Fibroblast of lung (primary cell): ENCODE measurements at regions not wholly inside any gene's neighbourhood (a gene's known extent, or its start where the extent isn't known, plus 50 kb on each side); places are given as distances from the start of the nearest gene placed in this dataset.

ENCODE experiments used
- EZH2 ChIP-seq: IDR thresholded peaks from 2 replicates; pipeline ENCODE4 v1.5.1; 2012; ENCODE audit warnings: low read length, control low read depth, mild to moderate bottlenecking; ENCODE audit errors: missing control alignments
- TF ChIP-seq, protein P1 (sequence below), 2 donors: IDR thresholded peaks in 1 of 2; conservative IDR thresholded peaks in 1 of 2; 1 replicate in 1 of 2; 2 replicates in 1 of 2; pipeline ENCODE4 v1.5.1; 2011 to 2012; ENCODE audit warnings: low read length in 2 of 2, control low read depth in 1 of 2, inconsistent platforms in 1 of 2, low read depth in 1 of 2, mild to moderate bottlenecking in 1 of 2

DNA sequence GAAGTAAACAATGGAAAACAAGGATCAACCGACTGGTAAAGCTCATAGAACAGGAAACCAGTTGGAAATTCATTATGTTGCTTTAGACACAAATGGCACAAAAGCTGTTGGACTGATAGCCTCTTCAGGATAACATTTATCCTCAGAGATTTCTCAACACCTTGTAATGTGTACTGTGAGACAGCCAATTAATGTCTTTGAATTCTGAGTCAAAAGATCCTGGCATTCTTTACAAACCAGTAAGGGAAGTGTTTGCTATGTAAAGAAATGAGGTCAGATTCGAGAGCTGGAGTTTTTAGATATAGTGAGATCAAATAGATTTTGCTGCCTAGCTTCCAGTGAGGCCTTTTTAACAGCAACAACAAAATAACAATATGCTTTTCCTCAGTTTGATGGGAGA is 439.2 kb downstream of the C6orf118 start:
- TF ChIP-seq EZH2: no peak
- TF ChIP-seq, protein P1, sequence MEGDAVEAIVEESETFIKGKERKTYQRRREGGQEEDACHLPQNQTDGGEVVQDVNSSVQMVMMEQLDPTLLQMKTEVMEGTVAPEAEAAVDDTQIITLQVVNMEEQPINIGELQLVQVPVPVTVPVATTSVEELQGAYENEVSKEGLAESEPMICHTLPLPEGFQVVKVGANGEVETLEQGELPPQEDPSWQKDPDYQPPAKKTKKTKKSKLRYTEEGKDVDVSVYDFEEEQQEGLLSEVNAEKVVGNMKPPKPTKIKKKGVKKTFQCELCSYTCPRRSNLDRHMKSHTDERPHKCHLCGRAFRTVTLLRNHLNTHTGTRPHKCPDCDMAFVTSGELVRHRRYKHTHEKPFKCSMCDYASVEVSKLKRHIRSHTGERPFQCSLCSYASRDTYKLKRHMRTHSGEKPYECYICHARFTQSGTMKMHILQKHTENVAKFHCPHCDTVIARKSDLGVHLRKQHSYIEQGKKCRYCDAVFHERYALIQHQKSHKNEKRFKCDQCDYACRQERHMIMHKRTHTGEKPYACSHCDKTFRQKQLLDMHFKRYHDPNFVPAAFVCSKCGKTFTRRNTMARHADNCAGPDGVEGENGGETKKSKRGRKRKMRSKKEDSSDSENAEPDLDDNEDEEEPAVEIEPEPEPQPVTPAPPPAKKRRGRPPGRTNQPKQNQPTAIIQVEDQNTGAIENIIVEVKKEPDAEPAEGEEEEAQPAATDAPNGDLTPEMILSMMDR (conservative IDR thresholded peaks at IDR 0.05 in 1 of 2, IDR thresholded peaks at IDR 0.05 in 1 of 2; ENCODE audit: low read depth in 1 of 2, low read length in 2 of 2): no peak
